ENCODE measurements at regions not wholly inside any gene's neighbourhood (a gene's known extent, or its start where the extent isn't known, plus 50 kb on each side); places are given as distances from the start of the nearest gene placed in this dataset.

DNA sequence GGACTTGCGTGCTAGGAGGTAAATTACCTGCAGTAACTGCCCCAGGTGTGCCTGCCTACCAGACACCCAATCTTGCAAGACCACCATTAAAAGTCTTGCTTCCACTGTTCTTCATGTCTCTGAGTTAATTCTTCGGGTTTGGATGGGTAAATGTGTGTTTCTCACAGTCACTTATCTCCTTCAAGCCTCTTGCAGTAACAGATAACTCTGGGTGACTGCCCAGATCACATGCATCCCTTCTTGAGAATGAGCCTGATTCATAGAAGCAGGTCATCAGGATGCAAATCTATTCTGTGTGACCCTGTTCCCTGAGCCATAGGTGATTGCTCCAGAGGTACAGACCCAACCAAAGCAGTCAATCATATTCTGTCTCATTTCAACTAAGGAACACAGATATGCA, 194.6 kb downstream of the METTL4 start:
- TF ChIP-seq, protein P1, sequence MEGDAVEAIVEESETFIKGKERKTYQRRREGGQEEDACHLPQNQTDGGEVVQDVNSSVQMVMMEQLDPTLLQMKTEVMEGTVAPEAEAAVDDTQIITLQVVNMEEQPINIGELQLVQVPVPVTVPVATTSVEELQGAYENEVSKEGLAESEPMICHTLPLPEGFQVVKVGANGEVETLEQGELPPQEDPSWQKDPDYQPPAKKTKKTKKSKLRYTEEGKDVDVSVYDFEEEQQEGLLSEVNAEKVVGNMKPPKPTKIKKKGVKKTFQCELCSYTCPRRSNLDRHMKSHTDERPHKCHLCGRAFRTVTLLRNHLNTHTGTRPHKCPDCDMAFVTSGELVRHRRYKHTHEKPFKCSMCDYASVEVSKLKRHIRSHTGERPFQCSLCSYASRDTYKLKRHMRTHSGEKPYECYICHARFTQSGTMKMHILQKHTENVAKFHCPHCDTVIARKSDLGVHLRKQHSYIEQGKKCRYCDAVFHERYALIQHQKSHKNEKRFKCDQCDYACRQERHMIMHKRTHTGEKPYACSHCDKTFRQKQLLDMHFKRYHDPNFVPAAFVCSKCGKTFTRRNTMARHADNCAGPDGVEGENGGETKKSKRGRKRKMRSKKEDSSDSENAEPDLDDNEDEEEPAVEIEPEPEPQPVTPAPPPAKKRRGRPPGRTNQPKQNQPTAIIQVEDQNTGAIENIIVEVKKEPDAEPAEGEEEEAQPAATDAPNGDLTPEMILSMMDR (IDR thresholded peaks at IDR 0.05; ENCODE audit: insufficient read depth, low read depth, low read length): no peak
- H3K4me3 ChIP-seq (ENCODE audit: low read depth, low read length): no peak overlapping the region
- no peak for DNase-seq (ENCODE audit: low read depth)

DNA sequence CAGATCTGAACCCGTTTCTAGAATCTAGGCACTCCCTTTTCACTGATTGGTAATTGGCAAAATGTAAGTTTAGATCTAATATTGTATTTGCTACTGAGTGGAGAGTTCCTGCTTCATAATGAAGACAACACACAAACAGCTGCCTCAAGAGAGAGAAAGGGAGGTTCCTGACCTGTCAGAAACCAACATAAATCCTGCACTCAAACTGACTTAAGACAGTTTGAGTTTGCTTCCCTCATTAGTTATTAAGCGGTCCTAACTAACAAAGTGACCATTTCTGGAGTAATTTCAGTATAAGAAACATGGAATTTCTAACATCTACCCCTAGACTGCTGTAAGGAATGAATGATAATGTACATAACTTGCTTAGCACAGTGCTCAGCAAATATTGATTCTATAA, 191.2 kb downstream of the METTL4 start:
- no peak for DNase-seq (ENCODE audit: low read depth)
- H3K4me3 ChIP-seq (ENCODE audit: low read depth, low read length): no peak overlapping the region
- TF ChIP-seq, protein P1 (IDR thresholded peaks at IDR 0.05; ENCODE audit: insufficient read depth, low read depth, low read length): no peak

DNA sequence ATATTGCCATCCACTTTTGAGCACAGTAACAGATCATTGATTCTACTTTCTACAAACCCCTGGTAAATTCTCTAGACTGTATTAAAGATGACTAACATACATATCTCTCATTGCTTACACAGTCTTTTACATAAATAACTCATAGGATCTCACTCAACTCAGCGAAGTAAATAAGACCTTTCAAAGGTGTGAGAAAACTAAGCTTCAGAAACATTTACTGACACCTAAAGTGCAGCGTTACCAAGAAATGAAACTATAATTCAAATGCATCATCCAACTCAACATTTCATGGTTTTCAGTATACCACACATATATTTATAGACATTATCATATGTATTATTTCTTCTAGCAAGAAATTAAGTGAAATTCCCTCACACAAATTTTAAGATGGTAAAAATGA, 189.8 kb downstream of the METTL4 start:
- no peak for DNase-seq (ENCODE audit: low read depth)
- H3K4me3 ChIP-seq (ENCODE audit: low read depth, low read length): no peak overlapping the region
- TF ChIP-seq, protein P1 (IDR thresholded peaks at IDR 0.05; ENCODE audit: insufficient read depth, low read depth, low read length): no peak

DNA sequence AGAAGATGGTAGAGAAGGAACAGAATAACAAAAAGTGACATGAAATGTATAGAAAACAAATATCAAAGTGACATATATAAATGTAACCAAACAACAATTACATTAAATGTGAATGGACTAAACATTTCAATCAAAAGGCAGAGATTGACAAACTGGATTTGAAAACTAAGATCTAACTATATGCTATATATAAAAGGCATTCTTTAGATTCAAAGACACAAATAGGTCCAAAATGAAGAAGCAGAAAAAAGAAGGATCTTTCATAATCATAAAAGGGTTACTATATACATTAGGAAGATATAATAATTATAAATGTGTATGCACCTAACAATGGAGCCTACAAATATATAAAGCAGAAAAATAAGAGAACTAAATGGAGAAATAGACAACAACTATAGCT, 183.7 kb downstream of the METTL4 start:
- no peak overlapping the region for H3K4me3 ChIP-seq (ENCODE audit: low read depth, low read length)
- TF ChIP-seq, protein P1 (IDR thresholded peaks at IDR 0.05; ENCODE audit: insufficient read depth, low read depth, low read length): no peak
- no peak for DNase-seq (ENCODE audit: low read depth)

DNA sequence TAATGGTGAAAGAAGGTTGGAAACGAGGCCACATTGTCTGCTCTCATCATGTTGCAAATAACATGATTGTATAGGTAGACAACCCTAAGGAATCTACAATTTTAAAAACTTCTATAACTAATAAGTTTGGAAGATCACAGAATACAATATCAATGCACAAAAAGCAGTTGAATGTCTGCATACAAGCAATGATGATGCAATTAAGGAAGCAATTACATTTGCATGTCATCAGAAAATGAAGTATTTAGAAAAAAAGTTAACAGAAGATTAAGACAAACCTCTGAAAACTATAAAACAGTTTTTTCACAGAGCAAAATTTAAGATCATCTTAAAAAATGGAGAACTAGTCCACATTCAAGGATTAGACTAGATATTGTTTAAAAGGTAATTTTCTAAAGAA, 181.1 kb downstream of the METTL4 start:
- TF ChIP-seq, protein P1 (IDR thresholded peaks at IDR 0.05; ENCODE audit: insufficient read depth, low read depth, low read length): no peak
- no peak for DNase-seq (ENCODE audit: low read depth)
- no peak overlapping the region for H3K4me3 ChIP-seq (ENCODE audit: low read depth, low read length)

DNA sequence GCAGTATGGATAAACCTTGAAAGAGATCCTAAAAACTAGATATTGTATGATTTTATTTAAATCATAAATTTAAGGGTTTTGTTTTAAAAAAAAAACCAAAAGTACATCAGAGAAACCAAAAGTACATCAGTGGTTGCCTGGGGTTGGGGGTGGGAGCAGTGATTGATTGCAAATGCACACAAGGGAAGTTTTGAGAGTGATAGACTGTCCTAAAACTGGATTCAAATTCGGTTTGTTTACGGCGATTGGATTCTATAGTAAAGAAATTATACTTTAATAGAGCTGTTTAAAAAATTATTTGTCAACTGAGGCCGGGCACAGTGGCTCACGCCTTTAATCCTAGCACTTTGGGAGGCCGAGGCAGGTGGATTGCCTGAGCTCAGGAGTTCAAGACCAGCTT, 179.8 kb downstream of the METTL4 start:
- TF ChIP-seq, protein P1 (IDR thresholded peaks at IDR 0.05; ENCODE audit: insufficient read depth, low read depth, low read length): no peak
- DNase-seq (ENCODE audit: low read depth): no peak
- no peak overlapping the region for H3K4me3 ChIP-seq (ENCODE audit: low read depth, low read length)

DNA sequence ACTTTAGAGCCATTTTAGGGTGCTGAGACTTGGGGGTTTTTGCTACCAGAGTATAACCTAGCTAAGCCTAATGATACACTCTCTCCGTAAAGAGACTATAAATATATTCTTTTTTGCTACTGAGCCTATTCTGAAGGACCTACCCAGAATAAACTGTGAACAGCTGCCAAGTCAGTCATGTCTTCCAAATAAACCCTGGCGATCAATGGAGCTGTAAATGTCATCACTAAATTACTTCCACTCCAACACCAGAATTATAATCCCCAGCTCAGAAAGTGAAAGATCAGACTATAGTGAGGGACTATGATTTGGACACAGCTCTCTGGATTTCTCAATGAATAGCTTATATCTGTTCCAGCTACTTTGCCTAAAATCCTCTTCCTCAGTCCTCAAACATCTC, 178.9 kb downstream of the METTL4 start:
- H3K4me3 ChIP-seq (ENCODE audit: low read depth, low read length): no peak overlapping the region
- TF ChIP-seq, protein P1 (IDR thresholded peaks at IDR 0.05; ENCODE audit: insufficient read depth, low read depth, low read length): no peak
- DNase-seq (ENCODE audit: low read depth): no peak

All from fibroblast of villous mesenchyme (primary cell).